ENCODE measurements at regions not wholly inside any gene's neighbourhood (a gene's known extent, or its start where the extent isn't known, plus 50 kb on each side); places are given as distances from the start of the nearest gene placed in this dataset.

GRCh38 chr17:5675625-5676421 lies 91.5 kb upstream of the NLRP1 start:
- H3K36me3 ChIP-seq (ENCODE audit: control insufficient read depth, insufficient read depth, low read length): no peaks in the 10 kb centered on the region
- POLR2A ChIA-PET (ENCODE audit: unreplicated experiment): interaction anchor here (0.6 kb wide), 1 partner anchor 409 kb away, joined by 4 read pairs; no protein-coding TSS in a partner anchor
- dilution Hi-C loops (cut with HindIII; ENCODE audit: low sequenced_read_pairs, unreplicated experiment): no loop called here
- no peak for ATAC-seq (ENCODE audit: low read depth)
- no peaks in the 10 kb centered on the region for H3K9me3 ChIP-seq (ENCODE audit: control insufficient read depth, insufficient read depth, low read length)
- BruUV-seq (replicated peaks): no TSS peak
- H3K9ac ChIP-seq (ENCODE audit: low read depth, low read length): no peak overlapping the region
- H3K23ac ChIP-seq (ENCODE audit: low read depth, low read length): no peak overlapping the region
- DNase-seq: no peak
- no peak overlapping the region for H4K5ac ChIP-seq (ENCODE audit: low read depth, low read length)
- intact Hi-C loops (cut with micrococcal nuclease): no loop called here
- H2AK9ac ChIP-seq (replicated peaks; ENCODE audit: low read depth, low read length, poor library complexity): no peak overlapping the region
- no peak overlapping the region for H3K4ac ChIP-seq (ENCODE audit: low read depth, low read length)
- no peaks in the 10 kb centered on the region for H3K79me1 ChIP-seq (ENCODE audit: low read depth in 1 of 2, low read length in 2 of 2)
- CTCF ChIA-PET: no interaction called here
- no peak overlapping the region for H3K27ac ChIP-seq (ENCODE audit: insufficient read depth, low read length)
- no peaks in the 10 kb centered on the region for H3K27me3 ChIP-seq (ENCODE audit: control insufficient read depth, insufficient read depth, low read length)
- H3K56ac ChIP-seq (ENCODE audit: extremely low read depth, insufficient read depth, low read length): no peak overlapping the region
- H2BK20ac ChIP-seq (ENCODE audit: low read depth, low read length): no peak overlapping the region
- no peak overlapping the region for H2BK15ac ChIP-seq (ENCODE audit: low read depth, low read length)
- H3K18ac ChIP-seq (ENCODE audit: low read depth, low read length): no peak overlapping the region
- H2BK120ac ChIP-seq (ENCODE audit: low read depth, low read length): no peak overlapping the region
- in situ Hi-C loops (cut with MboI; ENCODE audit: low sequenced_read_pairs): no loop called here
- H3K4me2 ChIP-seq (ENCODE audit: low read depth, low read length): no peak overlapping the region
- H2BK5ac ChIP-seq (ENCODE audit: low read depth, low read length, poor library complexity, severe bottlenecking): no peak overlapping the region
- 0% methylated on average over 2 of the region's 6 CpGs; no CpG with 5 or more reads in 1 of the 2 experiments for WGBS, 2 experiments (ENCODE audit: extremely low coverage in 2 of 2, insufficient read length in 1 of 2)
- no peaks in the 10 kb centered on the region for H3K4me1 ChIP-seq (ENCODE audit: control insufficient read depth, insufficient read depth, low read length)
- H2AK5ac ChIP-seq (ENCODE audit: low read depth, low read length): no peak overlapping the region
- no peak overlapping the region for H3K14ac ChIP-seq (replicated peaks; ENCODE audit: low read depth, low read length)
- no peaks in the 10 kb centered on the region for H3K9me1 ChIP-seq (ENCODE audit: insufficient read depth, low read length)
- no peak overlapping the region for H4K8ac ChIP-seq (ENCODE audit: low read depth in 2 of 2, low read length in 2 of 2)
- H4K20me1 ChIP-seq (ENCODE audit: insufficient read depth, low read length): no peaks in the 10 kb centered on the region
- no peak for TF ChIP-seq RFX5 (IDR thresholded peaks at IDR 0.05; ENCODE audit: low read depth, low read length)
- TF ChIP-seq, protein P1, sequence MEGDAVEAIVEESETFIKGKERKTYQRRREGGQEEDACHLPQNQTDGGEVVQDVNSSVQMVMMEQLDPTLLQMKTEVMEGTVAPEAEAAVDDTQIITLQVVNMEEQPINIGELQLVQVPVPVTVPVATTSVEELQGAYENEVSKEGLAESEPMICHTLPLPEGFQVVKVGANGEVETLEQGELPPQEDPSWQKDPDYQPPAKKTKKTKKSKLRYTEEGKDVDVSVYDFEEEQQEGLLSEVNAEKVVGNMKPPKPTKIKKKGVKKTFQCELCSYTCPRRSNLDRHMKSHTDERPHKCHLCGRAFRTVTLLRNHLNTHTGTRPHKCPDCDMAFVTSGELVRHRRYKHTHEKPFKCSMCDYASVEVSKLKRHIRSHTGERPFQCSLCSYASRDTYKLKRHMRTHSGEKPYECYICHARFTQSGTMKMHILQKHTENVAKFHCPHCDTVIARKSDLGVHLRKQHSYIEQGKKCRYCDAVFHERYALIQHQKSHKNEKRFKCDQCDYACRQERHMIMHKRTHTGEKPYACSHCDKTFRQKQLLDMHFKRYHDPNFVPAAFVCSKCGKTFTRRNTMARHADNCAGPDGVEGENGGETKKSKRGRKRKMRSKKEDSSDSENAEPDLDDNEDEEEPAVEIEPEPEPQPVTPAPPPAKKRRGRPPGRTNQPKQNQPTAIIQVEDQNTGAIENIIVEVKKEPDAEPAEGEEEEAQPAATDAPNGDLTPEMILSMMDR (conservative IDR thresholded peaks at IDR 0.05; ENCODE audit: low read depth, low read length): no peak
- TF ChIP-seq BHLHE40 (IDR thresholded peaks at IDR 0.05; ENCODE audit: low read depth, low read length): no peak
- TF ChIP-seq, protein P2, sequence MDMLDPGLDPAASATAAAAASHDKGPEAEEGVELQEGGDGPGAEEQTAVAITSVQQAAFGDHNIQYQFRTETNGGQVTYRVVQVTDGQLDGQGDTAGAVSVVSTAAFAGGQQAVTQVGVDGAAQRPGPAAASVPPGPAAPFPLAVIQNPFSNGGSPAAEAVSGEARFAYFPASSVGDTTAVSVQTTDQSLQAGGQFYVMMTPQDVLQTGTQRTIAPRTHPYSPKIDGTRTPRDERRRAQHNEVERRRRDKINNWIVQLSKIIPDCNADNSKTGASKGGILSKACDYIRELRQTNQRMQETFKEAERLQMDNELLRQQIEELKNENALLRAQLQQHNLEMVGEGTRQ (IDR thresholded peaks at IDR 0.05; ENCODE audit: low read depth, low read length): no peak
- no peak for TF ChIP-seq SMC3 (IDR thresholded peaks at IDR 0.05; ENCODE audit: low read depth, low read length)
- no peak for TF ChIP-seq MAFK (IDR thresholded peaks at IDR 0.05; ENCODE audit: low read depth, low read length)
- no peak for TF ChIP-seq FOS (IDR thresholded peaks at IDR 0.05; ENCODE audit: low read depth, low read length)
- no peak overlapping the region for H3K4me3 ChIP-seq (ENCODE audit: insufficient read depth, low read depth, low read length)
- no peak overlapping the region for H2AFZ ChIP-seq (replicated peaks; ENCODE audit: low read length, poor library complexity)
- no peak overlapping the region for H4K91ac ChIP-seq (ENCODE audit: insufficient read depth, low read depth, low read length)
